ENCODE measurements at regions not wholly inside any gene's neighbourhood (a gene's known extent, or its start where the extent isn't known, plus 50 kb on each side); places are given as distances from the start of the nearest gene placed in this dataset.

DNA sequence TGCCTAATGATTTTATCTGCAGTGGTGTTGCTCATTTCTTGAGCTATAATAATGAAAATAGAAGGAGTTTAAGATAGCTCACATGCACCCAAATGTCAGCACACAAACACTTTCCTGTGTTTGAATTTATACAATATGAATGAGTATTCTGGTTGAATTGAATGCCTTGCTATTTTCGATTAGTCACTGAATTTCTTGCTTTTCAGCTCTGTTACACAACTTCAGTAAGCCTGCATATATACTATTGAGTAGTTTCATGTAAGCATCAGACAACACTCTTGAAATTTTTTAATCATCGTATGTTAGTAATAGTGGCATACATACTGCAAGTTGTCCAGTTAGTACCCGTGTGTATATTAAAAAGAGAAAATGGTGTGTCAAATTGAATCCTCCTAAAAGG is 281.5 kb upstream of the GRIA1 start:
- TF ChIP-seq, protein P1, sequence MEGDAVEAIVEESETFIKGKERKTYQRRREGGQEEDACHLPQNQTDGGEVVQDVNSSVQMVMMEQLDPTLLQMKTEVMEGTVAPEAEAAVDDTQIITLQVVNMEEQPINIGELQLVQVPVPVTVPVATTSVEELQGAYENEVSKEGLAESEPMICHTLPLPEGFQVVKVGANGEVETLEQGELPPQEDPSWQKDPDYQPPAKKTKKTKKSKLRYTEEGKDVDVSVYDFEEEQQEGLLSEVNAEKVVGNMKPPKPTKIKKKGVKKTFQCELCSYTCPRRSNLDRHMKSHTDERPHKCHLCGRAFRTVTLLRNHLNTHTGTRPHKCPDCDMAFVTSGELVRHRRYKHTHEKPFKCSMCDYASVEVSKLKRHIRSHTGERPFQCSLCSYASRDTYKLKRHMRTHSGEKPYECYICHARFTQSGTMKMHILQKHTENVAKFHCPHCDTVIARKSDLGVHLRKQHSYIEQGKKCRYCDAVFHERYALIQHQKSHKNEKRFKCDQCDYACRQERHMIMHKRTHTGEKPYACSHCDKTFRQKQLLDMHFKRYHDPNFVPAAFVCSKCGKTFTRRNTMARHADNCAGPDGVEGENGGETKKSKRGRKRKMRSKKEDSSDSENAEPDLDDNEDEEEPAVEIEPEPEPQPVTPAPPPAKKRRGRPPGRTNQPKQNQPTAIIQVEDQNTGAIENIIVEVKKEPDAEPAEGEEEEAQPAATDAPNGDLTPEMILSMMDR (IDR thresholded peaks at IDR 0.05), result no peak
- TF ChIP-seq EP300 (IDR thresholded peaks at IDR 0.05), result no peak
